GM12874 (cell line): ENCODE measurements at regions not wholly inside any gene's neighbourhood (a gene's known extent, or its start where the extent isn't known, plus 50 kb on each side); places are given as distances from the start of the nearest gene placed in this dataset.

Experiments
- CTCF ChIP-seq: IDR thresholded peaks from 2 replicates; pipeline ENCODE4 v1.5.1; 2011; ENCODE audit warnings: low read depth, mild to moderate bottlenecking, control low read depth, low read length, moderate library complexity; ENCODE audit not compliant: insufficient read depth

DNA sequence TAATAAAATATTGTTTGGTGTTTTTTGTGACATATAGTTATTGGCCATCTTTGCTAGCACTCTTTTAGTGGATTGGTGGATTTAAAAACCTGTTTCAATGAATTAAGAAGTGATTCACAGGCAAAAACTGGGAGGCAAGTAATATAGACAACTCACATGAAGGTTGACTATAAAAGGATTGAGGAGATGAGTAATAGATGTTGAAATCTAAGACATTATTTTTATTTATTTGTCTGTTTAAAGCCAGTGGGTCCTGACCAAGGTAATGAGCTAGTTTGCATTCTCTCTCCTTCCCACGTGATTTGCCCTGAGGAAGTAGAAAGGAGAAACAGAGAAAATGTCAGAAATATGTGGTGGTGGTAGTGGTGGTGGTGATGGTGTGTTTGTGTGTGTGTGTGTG lies 351.5 kb upstream of the ZP4 start:
- TF ChIP-seq CTCF = no peak

GRCh38 chr1:238241607-238242006 lies 350.9 kb upstream of the ZP4 start:
- no peak for TF ChIP-seq CTCF

- TF ChIP-seq CTCF = no peak
Measured at GRCh38 chr1:238239343-238239742, 348.6 kb upstream of the ZP4 start.

DNA sequence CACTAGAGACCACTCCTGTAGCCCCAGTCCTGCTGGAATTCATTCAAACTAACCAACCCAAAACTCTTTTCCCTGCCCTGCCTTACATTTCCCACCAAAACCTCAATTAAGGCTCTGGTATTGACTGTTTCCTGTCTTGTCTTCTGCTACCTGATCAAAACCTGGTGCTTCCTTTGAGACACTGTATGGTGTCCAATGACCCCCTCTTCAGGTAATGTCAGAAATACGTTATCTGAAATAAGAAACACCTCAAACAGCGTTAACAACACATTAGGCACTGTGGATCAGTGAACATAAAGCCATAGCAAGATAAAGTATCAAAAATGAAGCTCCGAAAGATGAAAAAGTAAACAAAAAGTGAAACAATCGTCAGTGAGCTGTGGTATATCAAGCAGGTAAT lies 343.2 kb upstream of the ZP4 start:
- no peak for TF ChIP-seq CTCF

DNA sequence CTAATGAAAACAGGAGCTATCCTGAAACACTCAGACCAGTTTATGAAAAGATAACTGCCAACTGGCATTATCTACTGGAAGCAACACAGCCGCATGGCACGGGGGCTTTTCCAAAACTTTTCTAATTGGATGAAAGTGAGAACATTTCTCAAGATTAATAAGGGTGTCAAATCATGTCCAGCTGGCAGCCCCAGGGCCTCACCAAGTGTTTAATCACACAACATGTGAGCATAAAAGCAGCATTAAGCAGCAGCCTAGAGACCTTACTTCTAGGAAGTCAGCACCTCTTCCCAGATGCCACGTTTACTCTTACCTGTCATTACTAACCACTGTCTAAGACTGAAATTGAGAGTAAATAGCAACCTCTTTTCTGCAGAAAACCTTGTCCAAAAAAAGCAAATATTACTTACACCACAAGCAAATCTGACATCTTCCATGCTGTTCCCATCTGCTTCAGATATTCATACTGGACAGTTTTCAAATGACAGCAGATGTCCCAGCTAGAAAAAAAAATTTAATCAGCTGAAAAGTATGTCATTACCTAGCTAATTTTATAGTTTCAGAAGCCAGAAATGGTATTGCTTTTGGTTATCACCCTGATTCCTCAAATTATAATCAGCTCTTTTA lies 341.5 kb upstream of the ZP4 start:
- TF ChIP-seq CTCF = no peak

- no peak for TF ChIP-seq CTCF
Measured at GRCh38 chr1:238226810-238227209, 336.1 kb upstream of the ZP4 start.

DNA sequence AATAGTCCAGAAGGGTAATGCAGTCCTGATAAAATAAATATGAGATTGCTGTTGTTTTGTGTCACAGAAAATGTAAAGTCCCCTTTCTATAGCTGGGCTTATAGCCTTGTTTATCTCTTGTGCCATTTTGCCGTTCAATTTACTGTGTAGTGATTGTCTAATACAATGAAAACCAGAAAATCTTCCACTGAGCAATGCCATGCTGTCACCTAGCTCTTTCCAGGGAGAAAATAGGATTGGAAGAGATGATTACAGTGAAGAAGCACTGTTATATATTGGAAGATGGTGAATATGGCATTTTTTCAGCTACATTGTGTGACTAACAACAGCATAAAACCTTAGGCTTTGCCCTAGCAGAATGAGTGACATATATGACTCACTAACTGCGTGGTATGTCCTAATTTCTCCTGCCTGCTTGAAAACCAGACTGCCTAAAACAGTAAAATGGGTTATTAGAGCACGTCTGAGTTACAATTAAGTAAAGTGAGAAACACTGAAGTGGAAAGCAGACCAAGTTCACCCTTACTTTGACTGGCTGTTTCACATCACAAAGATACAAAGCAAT lies 332.4 kb upstream of the ZP4 start:
- no peak for TF ChIP-seq CTCF
